Endothelial cell of umbilical vein (primary cell): ENCODE measurements at regions not wholly inside any gene's neighbourhood (a gene's known extent, or its start where the extent isn't known, plus 50 kb on each side); places are given as distances from the start of the nearest gene placed in this dataset.
"Not testable (repeated sequence)": the region's sequence is repeated elsewhere in the genome, so short reads cannot be mapped to it uniquely, and the experiment has no call there.

ENCODE experiments used
- BruUV-seq: library from RNA; stranded (reverse); fragments of 400-500 nt; replicated peaks from 2 replicates; lab custom pipeline; 2021; lab: Mats Ljungman, UMichigan
- CTCF ChIA-PET: fragments of 300-600, 350-600 bp; sonication (Branson Sonifier 250); formaldehyde crosslinking; loops from one replicate; lab custom pipeline; 2021; ENCODE audit warnings: antibody characterized with exemption, inconsistent platforms; lab: Charles Lee
- POLR2A ChIA-PET: fragments of 300-600, 350-600 bp; sonication (Branson Sonifier 250); formaldehyde crosslinking; loops from one replicate; lab custom pipeline; 2021; ENCODE audit warnings: antibody characterized with exemption, inconsistent platforms; lab: Charles Lee
- DNase-seq: peaks from one replicate; pipeline ENCODE4 v3.0.0-alpha.2; 2011; ENCODE audit warnings: low read depth, low spot score
- FAIRE-seq: peaks from 2 replicates; lab custom pipeline; 2011; peaks lifted over from hg19 to GRCh38; lab: Jason Lieb, UNC
- H2AFZ ChIP-seq: 2 replicates; pipeline ENCODE4 v1.6.0; 2012; ENCODE audit warnings: low read depth, low read length, control low read depth, inconsistent platforms
- H3K27ac ChIP-seq: 2 replicates; pipeline ENCODE4 v1.5.1; 2011; ENCODE audit warnings: low read depth, mild to moderate bottlenecking, control low read depth, low read length, moderate library complexity; ENCODE audit not compliant: insufficient read depth
- H3K27me3 ChIP-seq, 2 experiments: 2 replicates each; pipeline versions ENCODE4 v1.6.0 to v1.6.1; 2011; ENCODE audit warnings: low read length in 2 of 2, mixed read lengths in 1 of 2; ENCODE audit not compliant: control insufficient read depth in 2 of 2, insufficient read depth in 2 of 2
- H3K36me3 ChIP-seq, 2 experiments: 2 replicates in 1 of 2; 3 replicates in 1 of 2; pipeline ENCODE4 v1.5.1; 2011; ENCODE audit warnings: low read length in 2 of 2, mild to moderate bottlenecking in 1 of 2, moderate library complexity in 1 of 2; ENCODE audit not compliant: control insufficient read depth in 2 of 2, insufficient read depth in 2 of 2; ENCODE audit errors: extremely low read depth in 1 of 2
- H3K4me1 ChIP-seq: 3 replicates; pipeline ENCODE4 v1.5.1; 2011; ENCODE audit warnings: mild to moderate bottlenecking, low read length; ENCODE audit not compliant: control insufficient read depth, insufficient read depth; ENCODE audit errors: extremely low read depth
- H3K4me2 ChIP-seq: 2 replicates; pipeline ENCODE4 v1.6.1; 2011; ENCODE audit warnings: low read length, control low read depth, mixed read lengths; ENCODE audit not compliant: insufficient read depth
- H3K4me3 ChIP-seq, 3 experiments: fragments of 200-600 bp in 1 of 3; sonication (generic), shearing (Covaris generic) in 1 of 3; replicated peaks in 1 of 3; 2 replicates each; pipeline ENCODE4 v1.5.1; 2011 to 2016; ENCODE audit warnings: control low read depth in 3 of 3, low read length in 3 of 3, mild to moderate bottlenecking in 2 of 3, inconsistent platforms in 1 of 3, low read depth in 1 of 3, moderate library complexity in 1 of 3; ENCODE audit not compliant: insufficient read depth in 1 of 3
- H3K79me2 ChIP-seq: 2 replicates; pipeline ENCODE4 v1.6.0; 2012; ENCODE audit warnings: low read length, inconsistent platforms; ENCODE audit not compliant: control insufficient read depth, insufficient read depth
- H3K9ac ChIP-seq: replicated peaks from 2 replicates; pipeline ENCODE3; 2011; ENCODE audit warnings: low read length, control low read depth; ENCODE audit not compliant: insufficient read depth; ENCODE audit errors: extremely low read depth
- H3K9me1 ChIP-seq: replicated peaks from 3 replicates; pipeline ENCODE4 v1.6.0; 2011; ENCODE audit warnings: mild to moderate bottlenecking, low read length; ENCODE audit not compliant: control insufficient read depth, insufficient read depth; ENCODE audit errors: extremely low read depth
- H3K9me3 ChIP-seq: replicated peaks from 2 replicates; pipeline ENCODE4 v1.5.1; 2012; ENCODE audit warnings: low read length, inconsistent platforms; ENCODE audit not compliant: control insufficient read depth, insufficient read depth
- H4K20me1 ChIP-seq: replicated peaks from 2 replicates; pipeline ENCODE3; 2011; ENCODE audit warnings: mild to moderate bottlenecking, low read length; ENCODE audit not compliant: control insufficient read depth, insufficient read depth; ENCODE audit errors: extremely low read depth
- CTCF ChIP-seq, 2 donors: IDR thresholded peaks; 1 replicate in 1 of 2; 2 replicates in 1 of 2; pipeline ENCODE4 v1.5.1; 2011; ENCODE audit warnings: low read length in 2 of 2, mild to moderate bottlenecking in 2 of 2, moderate library complexity in 2 of 2, control low read depth in 1 of 2, inconsistent platforms in 1 of 2, low read depth in 1 of 2; ENCODE audit not compliant: insufficient read depth in 1 of 2; ENCODE audit errors: extremely low read depth in 1 of 2
- MYC ChIP-seq: IDR thresholded peaks from one replicate; pipeline ENCODE4 v1.6.1; 2011; ENCODE audit warnings: mild to moderate bottlenecking, low read depth, low read length
- POLR2A ChIP-seq: IDR thresholded peaks from 2 replicates; pipeline ENCODE4 v1.6.1; 2012; ENCODE audit warnings: low read depth, mild to moderate bottlenecking, control low read depth, low read length
- dilution Hi-C: fragments of 300-500 bp; cut with MboI; formaldehyde crosslinking; loops from one replicate; pipeline ENCODE4 v1.15.0; 2019; ENCODE audit warnings: low sequenced_read_pairs; ENCODE audit not compliant: extremely low pct_ligation_motif_present
- intact Hi-C: fragments of 100-400 bp; cut with micrococcal nuclease; formaldehyde crosslinking; loops from one replicate; pipeline ENCODE4 v1.10.0; 2022

GRCh38 chr12:47403681-47404080, 302.1 kb downstream of the RPAP3 start:
- no peak overlapping the region for H3K27ac ChIP-seq
- BruUV-seq, result no TSS peak
- no peak for FAIRE-seq
- no peak overlapping the region for H3K4me3 ChIP-seq
- ChIA-PET POLR2A (no interaction called here), CTCF (interaction anchor here (1.9 kb wide), 1 partner anchor 371 kb away, joined by 7 read pairs; no protein-coding TSS in a partner anchor)
- H4K20me1 ChIP-seq, result no peaks in the 10 kb centered on the region
- H3K4me2 ChIP-seq, result no peak overlapping the region
- TF ChIP-seq MYC (no peak), POLR2A (no peak), CTCF (IDR thresholded peaks at IDR 0.05; ENCODE audit: extremely low read depth in 1 of 2, insufficient read depth in 1 of 2, low read depth in 1 of 2, low read length in 2 of 2) (no peak)
- dilution Hi-C loops, result no loop called here
- intact Hi-C loops, result no loop called here
- no peaks in the 10 kb centered on the region for H3K9me3 ChIP-seq
- peaks cover 0 to 2% of the 10 kb centered on the region in 2 experiments for H3K27me3 ChIP-seq
- H2AFZ ChIP-seq, result no peak overlapping the region
- H3K9ac ChIP-seq, result no peak overlapping the region
- no peaks in the 10 kb centered on the region for H3K36me3 ChIP-seq
- no peak for DNase-seq
- no peaks in the 10 kb centered on the region for H3K9me1 ChIP-seq
- H3K4me1 ChIP-seq, result peaks cover 4% of the 10 kb centered on the region
- H3K79me2 ChIP-seq, result no peaks in the 10 kb centered on the region

- H4K20me1 ChIP-seq, H3K4me2 ChIP-seq, H3K27me3 ChIP-seq, FAIRE-seq, H3K36me3 ChIP-seq, H3K27ac ChIP-seq, H3K9me1 ChIP-seq, H3K4me3 ChIP-seq, dilution Hi-C loops, H3K79me2 ChIP-seq, BruUV-seq, DNase-seq, H2AFZ ChIP-seq, intact Hi-C loops, H3K9ac ChIP-seq, H3K9me3 ChIP-seq, POLR2A ChIA-PET, H3K4me1 ChIP-seq: not testable (repeated sequence)
- CTCF ChIA-PET, result interaction anchor here (8.2 kb wide), 1 partner anchor 367 kb away, joined by 306 read pairs; no protein-coding TSS in a partner anchor
Measured at GRCh38 chr12:47401196-47401595, 304.6 kb downstream of the RPAP3 start.
